GM18505 (cell line): ENCODE measurements at regions not wholly inside any gene's neighbourhood (a gene's known extent, or its start where the extent isn't known, plus 50 kb on each side); places are given as distances from the start of the nearest gene placed in this dataset.

Experiments
- ATAC-seq: cut with Tn5 transposase; IDR thresholded peaks from one replicate; pipeline ENCODE4 v1.9.1; 2021; ENCODE audit not compliant: unreplicated experiment
- POLR2A ChIP-seq: IDR thresholded peaks from 4 replicates; pipeline ENCODE4 v1.6.1; 2011; ENCODE audit warnings: borderline replicate concordance; ENCODE audit not compliant: insufficient read depth, insufficient read length; ENCODE audit errors: extremely low read depth

DNA sequence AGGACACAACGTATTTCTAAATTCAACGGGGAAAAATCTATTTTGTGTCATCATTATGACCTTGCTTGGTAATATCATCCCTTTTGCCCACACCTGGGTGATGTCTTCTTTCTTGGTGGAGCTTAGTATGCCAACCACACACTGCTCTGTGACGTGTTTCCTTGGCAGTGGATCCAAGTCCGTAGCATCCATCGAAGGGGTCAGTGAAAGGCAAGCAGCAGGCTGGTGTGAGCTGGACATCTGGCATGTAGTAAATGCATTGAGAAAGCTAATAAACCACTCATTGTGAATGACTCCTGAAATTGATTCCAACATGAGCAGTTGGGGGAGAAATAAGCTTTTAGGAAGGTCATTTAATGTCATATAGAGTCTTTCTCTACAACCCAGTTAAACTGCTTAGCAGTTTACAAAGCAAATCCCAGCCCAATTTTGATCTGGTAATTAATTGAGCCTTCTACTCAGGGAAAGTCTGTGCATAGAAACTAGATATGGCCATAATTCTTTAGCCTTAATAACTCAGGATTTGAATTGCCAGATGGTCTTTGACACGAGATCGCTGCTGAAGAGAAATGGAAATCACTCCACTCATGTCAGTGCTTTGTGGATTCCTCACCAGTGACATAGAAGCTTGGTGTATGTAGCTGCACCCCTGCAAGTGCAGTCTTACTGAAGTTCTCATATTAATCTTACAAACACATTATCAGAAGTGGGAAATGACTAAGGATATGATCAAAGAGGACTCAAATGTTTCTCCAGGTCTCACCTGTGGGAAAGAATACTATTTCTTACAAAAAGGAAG is 494.8 kb downstream of the CMPK2 start:
- TF ChIP-seq POLR2A, result no peak
- ATAC-seq, result no peak

GRCh38 chr2:6372317-6372901 is 493.3 kb downstream of the CMPK2 start:
- no peak for TF ChIP-seq POLR2A
- ATAC-seq, result no peak

DNA sequence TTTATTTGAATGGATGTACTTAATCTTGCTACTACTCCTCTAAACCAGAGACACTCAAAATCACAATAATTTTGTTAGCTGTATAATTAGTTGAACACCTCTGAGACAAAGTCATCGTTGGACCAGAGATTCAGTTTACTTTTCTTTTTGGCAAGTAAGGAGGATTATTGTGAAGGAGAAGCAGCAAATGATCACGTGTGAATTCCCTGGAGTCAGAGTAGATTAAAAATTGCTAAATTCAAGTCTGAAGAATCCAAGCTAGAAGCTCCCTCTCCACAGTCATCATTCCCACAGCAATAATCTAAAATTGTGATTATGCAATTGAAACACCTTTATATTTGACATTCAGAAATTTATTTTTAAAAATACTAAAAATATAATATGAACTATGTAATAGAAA is 484.4 kb downstream of the CMPK2 start:
- no peak for TF ChIP-seq POLR2A
- ATAC-seq, result no peak

DNA sequence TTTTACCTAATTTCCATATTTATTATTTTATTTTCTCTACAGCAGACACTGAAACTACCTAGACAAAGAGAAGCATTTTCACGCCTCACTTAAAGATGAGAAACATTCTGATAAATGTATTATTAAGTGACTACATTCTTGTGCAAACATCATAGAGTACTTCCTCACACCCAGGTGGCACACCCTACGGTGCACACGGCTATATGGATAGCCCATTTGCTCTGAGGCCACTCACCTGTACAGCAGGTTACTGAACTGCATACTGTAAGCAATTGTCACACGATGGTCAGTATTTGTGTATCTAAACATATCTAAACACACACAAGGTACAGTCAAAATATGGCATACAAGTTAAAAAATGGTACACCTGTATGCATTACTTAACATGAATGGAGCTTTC is 481.4 kb downstream of the CMPK2 start:
- TF ChIP-seq POLR2A, result no peak
- ATAC-seq, result no peak

- ATAC-seq, result no peak
Observed at GRCh38 chr2:6392354-6392753, 473.4 kb downstream of the CMPK2 start.

DNA sequence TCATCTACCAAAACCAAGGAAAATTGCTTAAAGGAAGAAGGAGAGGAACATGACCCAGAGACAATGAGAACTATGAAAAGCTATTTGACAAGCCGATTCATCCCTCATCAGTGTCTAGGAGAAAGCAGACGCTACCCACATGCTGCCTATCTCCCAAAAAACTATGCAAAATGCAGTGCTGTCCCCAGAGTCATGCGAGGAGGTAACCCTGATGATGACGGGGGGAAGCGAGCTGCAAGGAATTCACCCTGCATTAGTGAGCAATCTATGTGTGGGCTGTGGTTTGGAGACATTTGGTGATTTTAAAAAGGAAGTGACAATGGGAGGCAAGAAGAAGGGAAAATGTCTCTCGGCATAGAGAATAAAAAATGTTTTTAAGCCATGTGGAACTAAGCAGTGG is 472.7 kb downstream of the CMPK2 start:
- ATAC-seq, result no peak
- TF ChIP-seq POLR2A, result no peak

More at GRCh38 chr2:6392354-6392753, 473.4 kb downstream of the CMPK2 start:
- no peak for TF ChIP-seq POLR2A

DNA sequence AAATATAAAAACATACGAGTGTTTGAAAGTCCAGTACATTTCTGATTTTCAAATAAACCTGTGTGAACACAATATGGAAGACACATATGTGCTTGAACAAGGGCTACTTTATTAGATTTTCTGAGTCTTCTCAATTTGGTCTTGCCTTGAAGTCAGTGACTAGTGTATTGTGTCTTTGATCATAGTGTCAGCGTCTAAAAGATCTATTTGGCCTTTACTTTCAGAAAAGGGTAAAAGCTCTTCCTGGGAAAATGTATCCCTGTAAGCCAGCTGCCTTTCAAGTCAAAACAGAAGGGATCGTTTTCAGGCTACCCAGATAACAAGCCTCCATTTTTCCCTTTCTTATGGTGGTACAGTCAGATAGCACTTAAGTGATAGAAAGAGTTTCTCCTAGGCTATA is 471.9 kb downstream of the CMPK2 start:
- TF ChIP-seq POLR2A, result no peak
- no peak for ATAC-seq

GRCh38 chr2:6394276-6394675 is 471.4 kb downstream of the CMPK2 start:
- TF ChIP-seq POLR2A, result no peak
- ATAC-seq, result no peak

DNA sequence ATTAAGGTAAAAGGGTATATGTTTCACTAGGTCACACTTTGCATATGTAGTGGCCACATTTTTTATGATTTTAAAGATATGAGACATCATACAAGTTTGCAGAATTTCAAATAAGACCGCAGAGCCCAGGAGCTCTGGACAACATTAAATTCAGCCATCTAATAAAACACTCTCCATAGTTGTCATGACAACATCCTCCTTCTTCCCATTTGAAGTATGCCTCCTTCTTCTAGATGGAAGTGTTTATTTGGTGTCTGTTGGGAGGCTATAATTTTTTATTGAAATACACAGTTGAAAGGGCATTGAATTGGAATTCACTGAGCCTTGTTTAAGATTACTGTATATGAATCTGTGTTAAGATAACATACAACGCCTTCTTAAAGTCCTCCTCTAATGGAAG is 467.3 kb downstream of the CMPK2 start:
- no peak for ATAC-seq
- no peak for TF ChIP-seq POLR2A

DNA sequence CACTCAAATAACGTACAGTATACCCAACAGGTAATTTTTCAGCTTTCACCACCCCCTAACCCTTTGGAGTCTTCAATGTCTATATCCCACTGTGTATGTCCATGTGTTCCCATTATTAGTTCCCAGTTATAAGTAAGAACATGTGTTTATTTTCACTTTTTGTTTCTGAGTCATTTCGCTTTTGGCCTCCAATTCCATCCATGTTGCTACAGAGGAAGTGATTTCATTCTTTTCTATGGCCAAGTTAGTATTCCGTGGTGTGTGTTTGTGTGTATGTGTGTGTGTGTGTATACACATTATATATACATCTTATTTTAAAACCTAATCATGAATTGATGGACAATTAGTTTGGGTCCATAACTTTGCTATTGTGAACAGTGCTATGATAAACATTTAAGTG is 464.4 kb downstream of the CMPK2 start:
- no peak for ATAC-seq
- no peak for TF ChIP-seq POLR2A

DNA sequence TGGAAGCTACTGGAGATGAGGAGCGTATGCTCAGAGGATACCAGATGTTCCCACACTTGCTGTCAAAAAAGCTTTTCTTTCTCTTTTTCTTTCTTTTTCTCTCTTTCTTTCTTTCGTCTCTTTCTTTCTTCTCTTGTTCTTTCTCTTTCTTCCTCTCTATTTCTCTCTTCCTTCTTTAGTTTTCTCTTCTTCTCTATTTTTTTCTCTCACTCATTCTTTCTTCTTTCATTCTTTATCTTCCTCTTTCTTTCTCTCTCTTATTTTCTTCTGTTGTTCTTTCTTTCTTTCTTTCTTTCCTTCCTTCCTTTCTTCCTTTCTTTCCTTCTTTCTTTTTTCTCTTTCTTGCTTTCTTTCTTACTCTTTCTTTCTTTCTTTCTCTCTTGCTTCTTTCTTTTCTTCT is 457.6 kb downstream of the CMPK2 start:
- TF ChIP-seq POLR2A, result no peak
- ATAC-seq, result no peak

DNA sequence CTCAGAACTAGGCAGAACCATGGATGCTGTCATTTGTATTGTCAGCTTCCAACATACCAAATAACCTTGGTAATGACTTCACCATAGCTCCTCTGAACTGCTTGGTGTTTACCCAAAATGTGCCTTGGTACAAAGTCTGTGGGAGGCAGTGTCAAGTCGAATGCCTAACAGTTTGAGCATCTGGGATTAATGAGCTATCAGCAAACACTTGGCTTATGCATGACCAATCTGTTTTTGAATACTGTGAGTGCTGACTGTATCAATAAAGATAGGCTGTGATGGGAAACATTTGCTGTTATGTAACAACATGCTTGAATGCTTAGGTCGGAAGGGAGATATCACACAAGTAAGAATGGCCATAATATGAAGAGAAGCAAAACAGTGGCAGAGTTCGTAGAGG is 455.4 kb downstream of the CMPK2 start:
- ATAC-seq, result no peak

GRCh38 chr2:6412533-6413091 is 453.1 kb downstream of the CMPK2 start:
- TF ChIP-seq POLR2A, result no peak
- no peak for ATAC-seq

More for the DNA sequence above, 455.4 kb downstream of the CMPK2 start:
- no peak for TF ChIP-seq POLR2A

DNA sequence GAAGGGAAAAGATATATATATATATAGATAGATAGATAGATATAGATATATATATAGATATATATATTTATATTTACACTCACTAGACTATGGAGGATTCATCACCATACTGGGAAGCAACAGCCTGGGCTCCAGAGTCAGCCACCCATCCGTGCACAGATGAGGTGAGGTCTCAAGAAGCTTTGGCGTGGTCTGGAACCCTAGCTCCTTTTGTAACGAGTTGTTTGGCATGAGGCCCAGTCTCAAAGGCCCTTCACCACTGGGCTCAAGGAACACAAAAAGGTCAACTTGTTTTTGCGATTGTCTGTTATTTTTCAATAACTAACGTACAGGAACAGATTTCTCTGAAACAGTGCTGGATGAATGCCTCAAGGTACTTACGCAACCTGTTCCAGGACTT is 448.7 kb downstream of the CMPK2 start:
- no peak for TF ChIP-seq POLR2A

More for the DNA sequence above, 448.7 kb downstream of the CMPK2 start:
- no peak for ATAC-seq
